ENCODE measurements at regions not wholly inside any gene's neighbourhood (a gene's known extent, or its start where the extent isn't known, plus 50 kb on each side); places are given as distances from the start of the nearest gene placed in this dataset.

DNA sequence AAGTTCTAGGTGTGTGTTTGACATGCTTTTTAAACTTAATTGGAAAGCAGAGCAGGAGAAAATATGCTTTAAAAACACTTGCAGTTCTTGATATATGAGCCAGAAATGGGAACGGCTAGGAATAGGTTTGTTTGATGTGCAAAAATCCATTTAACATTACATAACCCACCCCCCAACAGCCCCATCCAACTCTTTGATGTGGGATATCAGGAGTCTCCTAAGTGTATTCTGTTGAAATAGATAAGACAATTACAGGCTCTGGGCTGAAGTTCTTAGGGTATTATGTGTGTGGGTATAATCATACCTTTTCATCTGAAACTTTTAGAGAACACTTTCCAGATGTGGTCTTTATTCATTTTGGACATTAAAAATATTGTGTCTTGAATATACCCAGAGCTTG lies 240.4 kb upstream of the CSNK1A1L start:
- DNase-seq (ENCODE audit: low read depth) = no peak
- no peak overlapping the region for H3K4me3 ChIP-seq (ENCODE audit: control insufficient read depth, low read depth, low read length)
- TF ChIP-seq CTCF (IDR thresholded peaks at IDR 0.05; ENCODE audit: control insufficient read depth, insufficient read depth, low read depth, low read length, missing control alignments) = no peak

DNA sequence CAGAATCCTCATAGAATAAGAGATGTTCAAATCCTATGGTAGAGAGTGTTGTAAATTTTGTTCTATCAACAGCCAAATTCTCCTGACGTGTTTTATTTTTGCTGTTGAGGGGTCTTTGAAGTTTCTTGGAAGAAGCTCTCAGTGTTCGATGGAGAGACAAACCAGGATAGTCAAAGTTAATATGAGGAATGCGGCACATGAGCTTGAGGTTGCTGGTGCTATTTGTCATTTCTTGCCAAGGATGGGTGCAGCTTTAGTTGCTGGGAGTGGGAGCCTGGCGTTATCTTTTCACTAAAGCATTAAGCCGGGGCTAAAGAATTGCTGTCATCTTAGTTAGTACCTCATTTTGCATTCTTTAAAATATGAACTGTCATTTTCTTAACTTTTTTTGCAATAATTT lies 239.9 kb upstream of the CSNK1A1L start:
- H3K4me3 ChIP-seq (ENCODE audit: control insufficient read depth, low read depth, low read length) = no peak overlapping the region
- DNase-seq (ENCODE audit: low read depth) = no peak
- TF ChIP-seq CTCF (IDR thresholded peaks at IDR 0.05; ENCODE audit: control insufficient read depth, insufficient read depth, low read depth, low read length, missing control alignments) = no peak

GRCh38 chr13:37344056-37344455 lies 238.6 kb upstream of the CSNK1A1L start:
- no peak for DNase-seq (ENCODE audit: low read depth)
- TF ChIP-seq CTCF (IDR thresholded peaks at IDR 0.05; ENCODE audit: control insufficient read depth, insufficient read depth, low read depth, low read length, missing control alignments) = no peak
- no peak overlapping the region for H3K4me3 ChIP-seq (ENCODE audit: control insufficient read depth, low read depth, low read length)

GRCh38 chr13:37342205-37342604 lies 236.7 kb upstream of the CSNK1A1L start:
- TF ChIP-seq CTCF (IDR thresholded peaks at IDR 0.05; ENCODE audit: control insufficient read depth, insufficient read depth, low read depth, low read length, missing control alignments) = no peak
- H3K4me3 ChIP-seq (ENCODE audit: control insufficient read depth, low read depth, low read length) = no peak overlapping the region
- DNase-seq (ENCODE audit: low read depth) = no peak

DNA sequence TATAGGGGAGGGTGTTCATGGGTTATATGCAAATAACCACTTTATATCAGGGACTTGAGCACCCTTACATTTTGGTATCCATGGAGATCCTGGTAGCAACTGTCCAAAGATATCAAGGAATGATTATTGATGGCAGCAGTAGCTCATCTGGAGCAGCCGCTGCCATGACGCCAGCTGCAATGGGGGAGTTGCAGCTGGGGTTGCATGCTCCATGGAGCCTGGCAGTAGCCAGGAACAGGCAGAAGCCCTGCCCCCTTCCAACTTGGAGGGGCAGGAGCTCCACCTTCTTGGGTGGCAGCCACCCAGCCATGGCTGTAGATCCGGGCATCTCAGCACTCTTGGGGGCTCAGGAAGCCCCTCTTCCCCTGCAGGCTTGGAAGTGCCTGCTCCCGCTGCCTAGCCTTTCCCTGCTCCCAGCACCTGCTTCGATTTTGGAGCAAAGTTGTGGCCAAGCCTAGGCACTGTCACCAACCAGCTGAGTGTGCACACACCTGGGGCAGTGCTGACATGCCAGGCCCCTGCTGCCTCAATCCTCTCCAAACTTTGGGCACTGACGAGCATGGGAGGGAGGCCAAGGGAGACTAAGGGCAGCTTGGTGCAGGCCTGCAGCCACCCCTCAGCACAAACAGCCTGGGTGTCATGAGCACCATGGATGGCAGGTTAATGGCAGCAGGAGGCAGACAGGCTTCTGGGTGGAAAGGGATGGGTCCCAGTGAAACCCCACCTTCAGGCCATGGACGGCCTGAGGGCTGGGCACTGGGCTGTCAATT lies 235.6 kb upstream of the CSNK1A1L start:
- no peak for DNase-seq (ENCODE audit: low read depth)
- no peak for TF ChIP-seq CTCF (IDR thresholded peaks at IDR 0.05; ENCODE audit: control insufficient read depth, insufficient read depth, low read depth, low read length, missing control alignments)
- H3K4me3 ChIP-seq (ENCODE audit: control insufficient read depth, low read depth, low read length) = no peak overlapping the region

DNA sequence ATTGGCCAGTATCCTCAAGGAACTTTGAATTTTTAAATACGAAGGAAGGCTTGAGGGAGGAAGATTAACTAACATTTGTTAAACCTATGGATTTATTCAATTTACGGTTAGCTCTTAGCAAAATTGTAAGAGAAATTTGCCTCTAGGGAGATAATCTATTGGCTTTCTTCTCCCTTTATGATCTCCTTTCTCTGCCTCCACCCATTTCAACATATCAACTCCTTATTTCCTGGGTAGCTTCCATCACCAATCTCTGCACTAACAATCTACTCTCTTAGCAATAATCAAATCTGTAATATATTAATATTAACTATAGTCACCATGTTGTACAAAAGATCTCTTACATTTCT lies 233.9 kb upstream of the CSNK1A1L start:
- no peak for DNase-seq (ENCODE audit: low read depth)
- TF ChIP-seq CTCF (IDR thresholded peaks at IDR 0.05; ENCODE audit: control insufficient read depth, insufficient read depth, low read depth, low read length, missing control alignments) = no peak
- no peak overlapping the region for H3K4me3 ChIP-seq (ENCODE audit: control insufficient read depth, low read depth, low read length)

All from AG09309 (cell line).